HEK293 (cell line): ENCODE measurements at regions not wholly inside any gene's neighbourhood (a gene's known extent, or its start where the extent isn't known, plus 50 kb on each side); places are given as distances from the start of the nearest gene placed in this dataset.

Experiments
- ATF2 ChIP-seq: fragments of 450-650 bp; formaldehyde crosslinking; IDR thresholded peaks from 2 replicates; pipeline ENCODE4 v1.5.1; 2016; ENCODE audit warnings: missing biosample characterization, missing genetic modification characterization, low read depth
- CTCF ChIP-seq: fragments of 450-650 bp; formaldehyde crosslinking; IDR thresholded peaks from 2 replicates; pipeline ENCODE4 v1.5.1; 2016; ENCODE audit warnings: missing biosample characterization, missing genetic modification characterization
- PBX3 ChIP-seq: sonication (generic); formaldehyde crosslinking; IDR thresholded peaks from 2 replicates; pipeline ENCODE4 v1.8.1; 2022; ENCODE audit warnings: mild to moderate bottlenecking, moderate library complexity, missing genetic modification reagents
- REPIN1 ChIP-seq: fragments of 450-650 bp; formaldehyde crosslinking; IDR thresholded peaks from 2 replicates; pipeline ENCODE4 v1.5.1; 2017; ENCODE audit warnings: missing biosample characterization, missing genetic modification characterization, low read depth
- SP3 ChIP-seq: fragments of 450-650 bp; formaldehyde crosslinking; IDR thresholded peaks from 2 replicates; pipeline ENCODE4 v1.5.1; 2016; ENCODE audit warnings: missing biosample characterization, missing genetic modification characterization
- ZBTB11 ChIP-seq: fragments of 450-650 bp; formaldehyde crosslinking; conservative IDR thresholded peaks from 2 replicates; pipeline ENCODE4 v1.5.1; 2016; ENCODE audit warnings: low read depth, missing biosample characterization, missing genetic modification characterization
- ZBTB49 ChIP-seq: fragments of 450-650 bp; formaldehyde crosslinking; IDR thresholded peaks from 2 replicates; pipeline ENCODE4 v1.5.1; 2016; ENCODE audit warnings: missing biosample characterization, missing genetic modification characterization, low read depth
- ZNF121 ChIP-seq: fragments of 450-650 bp; formaldehyde crosslinking; IDR thresholded peaks from 2 replicates; pipeline ENCODE4 v1.5.1; 2016; ENCODE audit warnings: missing biosample characterization, missing genetic modification characterization
- ZNF138 ChIP-seq: fragments of 450-650 bp; formaldehyde crosslinking; IDR thresholded peaks from 2 replicates; pipeline ENCODE4 v1.5.1; 2016; ENCODE audit warnings: missing biosample characterization, missing genetic modification characterization, borderline replicate concordance
- ZNF157 ChIP-seq: fragments of 450-650 bp; formaldehyde crosslinking; IDR thresholded peaks from 2 replicates; pipeline ENCODE4 v1.5.1; 2016; ENCODE audit warnings: missing biosample characterization, missing genetic modification characterization
- ZNF473 ChIP-seq: fragments of 450-650 bp; formaldehyde crosslinking; IDR thresholded peaks from 2 replicates; pipeline ENCODE4 v1.5.1; 2017; ENCODE audit warnings: missing biosample characterization, missing genetic modification characterization
- ZNF561 ChIP-seq: fragments of 450-650 bp; IDR thresholded peaks from 2 replicates; pipeline ENCODE4 v1.5.1; 2018; ENCODE audit warnings: missing biosample characterization, missing genetic modification characterization, borderline replicate concordance
- ZNF777 ChIP-seq: fragments of 450-650 bp; formaldehyde crosslinking; IDR thresholded peaks from 2 replicates; pipeline ENCODE4 v1.5.1; 2017; ENCODE audit warnings: missing biosample characterization, missing genetic modification characterization, borderline replicate concordance

- TF ChIP-seq ATF2 (no peak), CTCF (tag by site-specific recombination) (no peak), ZNF473 (tag by site-specific recombination) (no peak), ZBTB49 (tag by site-specific recombination) (no peak), ZNF157 (no peak), ZNF777 (no peak), ZBTB11 (tag by site-specific recombination) (no peak), ZNF138 (tag by site-specific recombination) (no peak), ZNF561 (tag by site-specific recombination) (no peak), SP3 (tag by site-specific recombination) (no peak), ZNF121 (tag by site-specific recombination) (no peak), PBX3 (CRISPR knock-in tag) (no peak), REPIN1 (tag by site-specific recombination) (no peak)
These were observed 181.0 kb upstream of the EOLA2 start for GRCh38 chrX:150119323-150119722.
